B cell (primary cell): ENCODE measurements at regions not wholly inside any gene's neighbourhood (a gene's known extent, or its start where the extent isn't known, plus 50 kb on each side); places are given as distances from the start of the nearest gene placed in this dataset.

Experiments used
- ATAC-seq: fragments of 200-7000 bp; cut with Tn5 transposase; one replicate; pipeline ENCODE4 v1.10.0; 2021; ENCODE audit warnings: low read depth, mild to moderate bottlenecking, moderate number of reproducible peaks, moderate library complexity
- CTCF ChIA-PET: fragments of 350-600 bp; sonication (Branson Sonifier 250); formaldehyde crosslinking; loops from one replicate; lab custom pipeline; 2021; ENCODE audit warnings: antibody characterized with exemption, inconsistent platforms; lab: Charles Lee
- POLR2A ChIA-PET: fragments of 350-600 bp; sonication (Branson Sonifier 250); formaldehyde crosslinking; loops from one replicate; lab custom pipeline; 2021; ENCODE audit warnings: antibody characterized with exemption; lab: Charles Lee
- DNase-seq: peaks from one replicate; pipeline ENCODE4 v3.0.0; 2013
- H2AFZ ChIP-seq: 2 replicates; pipeline ENCODE4 v1.6.1; 2012; ENCODE audit warnings: mild to moderate bottlenecking, low read depth, low read length; ENCODE audit not compliant: insufficient read depth, poor library complexity, severe bottlenecking
- H3K27ac ChIP-seq, 2 donors: 1 replicate in 1 of 2; 2 replicates in 1 of 2; pipeline ENCODE4 v1.5.1; 2012 to 2013; ENCODE audit warnings: low read length in 2 of 2, mild to moderate bottlenecking in 2 of 2, moderate library complexity in 1 of 2
- H3K27me3 ChIP-seq, 4 experiments: fragments of 200-600 bp in 1 of 4; sonication (generic) in 1 of 4; replicated peaks in 1 of 4; 1 replicate in 2 of 4; 2 replicates in 2 of 4; pipeline versions ENCODE4 v1.6.1 to v1.7.0; 2013 to 2016; ENCODE audit warnings: low read length in 3 of 4, mild to moderate bottlenecking in 2 of 4, mixed read lengths in 1 of 4, moderate library complexity in 1 of 4; ENCODE audit not compliant: insufficient read depth in 4 of 4, control insufficient read depth in 3 of 4; ENCODE audit errors: control extremely low read depth in 1 of 4
- H3K36me3 ChIP-seq, 2 experiments: replicated peaks in 1 of 2; 1 replicate in 1 of 2; 2 replicates in 1 of 2; pipeline versions ENCODE4 v1.6.1 to v1.7.1; 2013; ENCODE audit warnings: low read length in 1 of 2; ENCODE audit not compliant: insufficient read depth in 2 of 2, control insufficient read depth in 1 of 2; ENCODE audit errors: control extremely low read depth in 1 of 2, extremely low read depth in 1 of 2
- H3K4me1 ChIP-seq, 2 donors: fragments of 200-600 bp in 1 of 2; sonication (generic) in 1 of 2; 1 replicate in 1 of 2; 2 replicates in 1 of 2; pipeline versions ENCODE4 v1.5.1 to v1.6.1; 2013 to 2017; ENCODE audit warnings: low read length in 2 of 2; ENCODE audit not compliant: control insufficient read depth in 2 of 2, insufficient read depth in 2 of 2
- H3K4me2 ChIP-seq: replicated peaks from 2 replicates; pipeline ENCODE3; 2012; ENCODE audit warnings: mild to moderate bottlenecking, low read depth, low read length; ENCODE audit not compliant: poor library complexity, severe bottlenecking
- H3K4me3 ChIP-seq, 5 experiments: fragments of 200-600 bp in 1 of 5; sonication (generic) in 1 of 5; 1 replicate in 3 of 5; 2 replicates in 2 of 5; pipeline versions ENCODE4 v1.5.1 to v1.7.0; 2011 to 2016; ENCODE audit warnings: low read length in 4 of 5, mild to moderate bottlenecking in 4 of 5, low read depth in 2 of 5, control low read depth in 1 of 5, moderate library complexity in 1 of 5; ENCODE audit not compliant: insufficient read depth in 1 of 5; ENCODE audit errors: control extremely low read depth in 1 of 5, extremely low read depth in 1 of 5
- H3K79me2 ChIP-seq: fragments of 200-600 bp; sonication (generic); one replicate; pipeline ENCODE4 v1.6.0; 2016; ENCODE audit warnings: low read length; ENCODE audit not compliant: control insufficient read depth, insufficient read depth
- H3K9ac ChIP-seq: fragments of 200-600 bp; sonication (generic); 2 replicates; pipeline ENCODE4 v1.6.1; 2017; ENCODE audit warnings: mild to moderate bottlenecking, low read length, moderate library complexity
- H3K9me3 ChIP-seq, 3 donors: one replicate each; pipeline versions ENCODE4 v1.6.1 to v1.7.1; 2013; ENCODE audit warnings: low read length in 2 of 3; ENCODE audit not compliant: control insufficient read depth in 2 of 3, insufficient read depth in 1 of 3; ENCODE audit errors: control extremely low read depth in 1 of 3
- H4K20me1 ChIP-seq: 2 replicates; pipeline ENCODE4 v1.6.0; 2012; ENCODE audit warnings: mild to moderate bottlenecking, low read length; ENCODE audit not compliant: insufficient read depth, control insufficient read depth, poor library complexity, severe bottlenecking
- H3K27ac Mint-ChIP-seq: one replicate; pipeline ENCODE4 v1.8.0; 2021; ENCODE audit warnings: mixed read lengths
- H3K27me3 Mint-ChIP-seq: one replicate; pipeline ENCODE4 v1.8.0; 2021; ENCODE audit warnings: mixed read lengths
- H3K4me1 Mint-ChIP-seq: one replicate; pipeline ENCODE4 v1.8.0; 2021; ENCODE audit warnings: mixed read lengths
- H3K4me3 Mint-ChIP-seq: one replicate; pipeline ENCODE4 v1.8.0; 2021; ENCODE audit warnings: mixed read lengths
- H3K9me3 Mint-ChIP-seq: one replicate; pipeline ENCODE4 v1.8.0; 2022; ENCODE audit warnings: mixed read lengths; ENCODE audit not compliant: insufficient read depth
- EZH2 ChIP-seq: IDR thresholded peaks from 2 replicates; pipeline ENCODE4 v1.6.1; 2012; ENCODE audit warnings: borderline replicate concordance, low read depth, mild to moderate bottlenecking, moderate library complexity, low read length; ENCODE audit not compliant: insufficient read depth, poor library complexity, severe bottlenecking
- WGBS: methylation state at CpG from one replicate; pipeline ENCODE4 v1.1.5; 2013; ENCODE audit warnings: missing lambda C conversion rate; ENCODE audit not compliant: insufficient coverage; 5-methylcytosine and 5-hydroxymethylcytosine counted together
- intact Hi-C: fragments of 100-400 bp; cut with micrococcal nuclease; formaldehyde crosslinking; loops from one replicate; pipeline ENCODE4 v1.10.0; 2022
- TF ChIP-seq, protein P1 (sequence below): fragments of 200-600 bp; IDR thresholded peaks from one replicate; pipeline ENCODE4 v1.8.0; 2022; ENCODE audit warnings: antibody characterized with exemption, mild to moderate bottlenecking

DNA sequence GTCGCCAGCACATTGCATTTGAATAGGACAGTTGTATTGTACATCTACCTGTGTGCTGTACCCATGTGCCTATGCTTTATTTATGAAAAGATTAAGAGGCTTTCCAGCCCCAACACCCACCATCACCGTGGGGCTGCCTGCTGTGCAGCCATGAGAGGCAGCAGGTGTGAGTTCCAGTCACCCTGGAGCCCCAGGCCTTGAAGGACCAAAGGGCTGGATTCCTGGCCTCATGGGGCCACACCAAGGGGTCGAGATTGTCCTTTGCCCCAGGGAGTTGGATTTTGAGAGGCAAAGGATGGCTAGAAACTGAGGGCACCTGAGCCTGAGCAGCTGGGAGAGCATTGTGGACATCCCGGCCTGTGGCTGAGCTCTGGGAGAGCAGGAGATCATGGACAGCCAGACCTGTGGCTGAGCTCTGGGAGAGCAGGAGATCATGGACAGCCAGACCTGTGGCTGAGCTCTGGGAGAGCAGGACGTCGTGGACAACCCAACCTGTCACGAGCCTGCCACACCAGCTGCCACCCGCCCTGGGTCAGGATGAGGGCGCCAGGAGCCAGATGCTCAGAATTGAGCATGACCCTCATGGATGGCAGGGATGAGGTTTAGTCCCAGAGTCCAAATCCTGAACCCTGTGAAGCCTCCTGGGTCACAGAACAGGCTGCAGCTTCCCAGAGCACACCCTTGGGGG lies 182.5 kb upstream of the RAB6C start:
- H3K4me3 ChIP-seq = no peak overlapping the region
- DNase-seq (no peak), ATAC-seq (no peak)
- Mint-ChIP-seq H3K4me3 (no peak overlapping the region), H3K9me3 (no peaks in the 10 kb centered on the region), H3K4me1 (no peaks in the 10 kb centered on the region), H3K27me3 (peaks cover 7% of the 10 kb centered on the region), H3K27ac (no peak overlapping the region)
- 74% methylated on average over 7 of the region's 9 CpGs for WGBS
- H3K27me3 ChIP-seq = no peaks in the 10 kb centered on the region
- POLR2A ChIA-PET = no interaction called here
- H3K9me3 ChIP-seq = peaks cover 0 to 10% (median 0%) of the 10 kb centered on the region in 3 donors
- no peak overlapping the region for H3K27ac ChIP-seq
- H3K4me2 ChIP-seq = no peak overlapping the region
- H2AFZ ChIP-seq = no peak overlapping the region
- H3K36me3 ChIP-seq = no peaks in the 10 kb centered on the region
- H3K4me1 ChIP-seq = no peaks in the 10 kb centered on the region
- CTCF ChIA-PET = no interaction called here
- no peaks in the 10 kb centered on the region for H4K20me1 ChIP-seq
- no peaks in the 10 kb centered on the region for H3K79me2 ChIP-seq
- intact Hi-C loops = no loop called here
- no peak overlapping the region for H3K9ac ChIP-seq
- TF ChIP-seq, protein P1, sequence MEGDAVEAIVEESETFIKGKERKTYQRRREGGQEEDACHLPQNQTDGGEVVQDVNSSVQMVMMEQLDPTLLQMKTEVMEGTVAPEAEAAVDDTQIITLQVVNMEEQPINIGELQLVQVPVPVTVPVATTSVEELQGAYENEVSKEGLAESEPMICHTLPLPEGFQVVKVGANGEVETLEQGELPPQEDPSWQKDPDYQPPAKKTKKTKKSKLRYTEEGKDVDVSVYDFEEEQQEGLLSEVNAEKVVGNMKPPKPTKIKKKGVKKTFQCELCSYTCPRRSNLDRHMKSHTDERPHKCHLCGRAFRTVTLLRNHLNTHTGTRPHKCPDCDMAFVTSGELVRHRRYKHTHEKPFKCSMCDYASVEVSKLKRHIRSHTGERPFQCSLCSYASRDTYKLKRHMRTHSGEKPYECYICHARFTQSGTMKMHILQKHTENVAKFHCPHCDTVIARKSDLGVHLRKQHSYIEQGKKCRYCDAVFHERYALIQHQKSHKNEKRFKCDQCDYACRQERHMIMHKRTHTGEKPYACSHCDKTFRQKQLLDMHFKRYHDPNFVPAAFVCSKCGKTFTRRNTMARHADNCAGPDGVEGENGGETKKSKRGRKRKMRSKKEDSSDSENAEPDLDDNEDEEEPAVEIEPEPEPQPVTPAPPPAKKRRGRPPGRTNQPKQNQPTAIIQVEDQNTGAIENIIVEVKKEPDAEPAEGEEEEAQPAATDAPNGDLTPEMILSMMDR = no peak

DNA sequence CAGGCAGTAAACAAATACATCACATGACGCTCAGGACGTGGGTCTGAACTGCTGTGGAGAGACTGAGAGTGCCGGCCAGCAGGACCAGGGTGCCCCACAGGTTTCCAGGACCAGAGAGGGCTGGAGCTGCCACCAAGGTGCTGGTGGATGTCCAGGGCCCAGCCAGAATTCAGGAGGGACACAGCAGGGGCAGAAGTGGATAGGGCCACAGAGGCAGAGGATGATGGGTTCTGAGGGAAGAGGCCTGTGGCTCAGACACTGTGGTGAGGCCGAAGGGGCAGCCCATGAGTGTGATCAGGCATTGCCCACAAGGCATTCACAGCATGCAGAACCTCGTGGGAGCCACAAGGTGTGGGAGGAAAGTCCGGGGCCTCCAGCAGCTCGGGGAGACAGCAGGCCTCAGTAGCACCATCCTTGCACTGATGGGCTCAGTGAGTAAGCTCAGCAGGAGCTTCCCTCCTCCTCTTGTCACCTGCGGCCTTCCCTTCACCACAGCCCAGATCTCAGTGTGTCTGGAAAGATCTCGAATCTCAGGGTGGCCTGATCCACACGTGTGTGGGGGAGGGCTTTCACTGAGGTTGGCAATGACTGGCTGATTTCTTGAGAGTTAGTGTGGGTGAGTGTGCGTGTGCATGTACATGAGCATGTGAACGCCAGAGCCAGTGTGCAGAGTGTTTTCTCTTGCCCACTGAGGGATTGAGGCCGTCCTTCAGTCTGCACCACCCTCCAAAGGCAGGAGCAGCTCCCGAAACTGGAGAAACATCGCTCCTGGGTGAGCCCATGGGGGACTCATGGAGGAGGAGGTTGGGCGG lies 181.8 kb upstream of the RAB6C start:
- intact Hi-C loops = no loop called here
- POLR2A ChIA-PET = no interaction called here
- Mint-ChIP-seq H3K9me3 (no peaks in the 10 kb centered on the region), H3K27me3 (peaks cover 7% of the 10 kb centered on the region), H3K4me3 (no peak overlapping the region), H3K4me1 (no peaks in the 10 kb centered on the region), H3K27ac (no peak overlapping the region)
- Histone ChIP-seq H3K4me1 (no peaks in the 10 kb centered on the region), H3K27ac (no peak overlapping the region), H3K4me3 (no peak overlapping the region), H3K4me2 (no peak overlapping the region), H2AFZ (no peak overlapping the region), H3K36me3 (no peaks in the 10 kb centered on the region), H3K27me3 (no peaks in the 10 kb centered on the region), H3K9ac (no peak overlapping the region), H3K9me3 (peaks cover 0 to 5% (median 0%) of the 10 kb centered on the region in 3 donors), H3K79me2 (no peaks in the 10 kb centered on the region), H4K20me1 (no peaks in the 10 kb centered on the region)
- WGBS = 89% methylated on average over 11 of the region's 16 CpGs
- no peak for TF ChIP-seq EZH2
- TF ChIP-seq, protein P1 = no peak
- CTCF ChIA-PET = no interaction called here
- no peak for ATAC-seq
- DNase-seq = no peak
